GM21381 (cell line): ENCODE measurements at regions not wholly inside any gene's neighbourhood (a gene's known extent, or its start where the extent isn't known, plus 50 kb on each side); places are given as distances from the start of the nearest gene placed in this dataset.
A peak's percentile ranks its signal among the peaks of the same experiment; 100 is the strongest.

Experiments
- ATAC-seq: cut with Tn5 transposase; IDR thresholded peaks from one replicate; pipeline ENCODE4 v1.9.1; 2021; ENCODE audit warnings: mild to moderate bottlenecking, moderate library complexity; ENCODE audit not compliant: unreplicated experiment

GRCh38 chr13:78428646-78429045 lies 174.7 kb downstream of the POU4F1 start:
- ATAC-seq = no peak

- ATAC-seq = no peak
These were observed 177.2 kb downstream of the POU4F1 start for GRCh38 chr13:78426183-78426582.

- ATAC-seq = peak; percentile 80
These were observed 182.5 kb downstream of the POU4F1 start for GRCh38 chr13:78420814-78421213.

- ATAC-seq = no peak
These were observed 189.3 kb downstream of the POU4F1 start for GRCh38 chr13:78413887-78414553.

GRCh38 chr13:78410847-78411246 lies 192.5 kb downstream of the POU4F1 start:
- no peak for ATAC-seq

GRCh38 chr13:78410164-78410563 lies 193.2 kb downstream of the POU4F1 start:
- ATAC-seq = no peak

- peak; percentile 46 for ATAC-seq
These were observed 194.2 kb downstream of the POU4F1 start for GRCh38 chr13:78409172-78409571.

GRCh38 chr13:78404846-78405360 lies 198.4 kb downstream of the POU4F1 start:
- no peak for ATAC-seq

GRCh38 chr13:78402708-78403400 lies 200.5 kb downstream of the POU4F1 start:
- no peak for ATAC-seq

GRCh38 chr13:78401873-78402707 lies 201.3 kb downstream of the POU4F1 start:
- no peak for ATAC-seq

- ATAC-seq = peak; percentile 90
These were observed 204.5 kb downstream of the POU4F1 start for GRCh38 chr13:78398743-78399410.

- ATAC-seq = no peak
These were observed 209.8 kb downstream of the POU4F1 start for GRCh38 chr13:78393286-78394142.

GRCh38 chr13:78383899-78384298 lies 219.5 kb downstream of the POU4F1 start:
- no peak for ATAC-seq

- ATAC-seq = no peak
These were observed 220.3 kb downstream of the POU4F1 start for GRCh38 chr13:78383071-78383484.

- ATAC-seq = no peak
These were observed 220.9 kb downstream of the POU4F1 start for GRCh38 chr13:78382491-78382890.

- no peak for ATAC-seq
These were observed 226.5 kb downstream of the POU4F1 start for GRCh38 chr13:78376822-78377221.

GRCh38 chr13:78376033-78376432 lies 227.3 kb downstream of the POU4F1 start:
- no peak for ATAC-seq

GRCh38 chr13:78372581-78372980 lies 230.8 kb downstream of the POU4F1 start:
- no peak for ATAC-seq

- no peak for ATAC-seq
These were observed 233.1 kb downstream of the POU4F1 start for GRCh38 chr13:78370231-78370630.

GRCh38 chr13:78364711-78365110 lies 238.6 kb downstream of the POU4F1 start:
- ATAC-seq = no peak
